Transverse colon (tissue), 4 donors: ENCODE measurements at regions not wholly inside any gene's neighbourhood (a gene's known extent, or its start where the extent isn't known, plus 50 kb on each side); places are given as distances from the start of the nearest gene placed in this dataset.
A peak's percentile ranks its signal among the peaks of the same experiment; 100 is the strongest.

Source experiments
- DNase-seq: peaks from one replicate; pipeline ENCODE4 v3.0.0-alpha.2; 2019
- H3K27ac ChIP-seq, 4 donors: fragments of 200-600 bp; sonication (generic); 2 replicates each; pipeline ENCODE4 v1.5.1; 2016 to 2018; ENCODE audit warnings: inconsistent platforms in 4 of 4
- H3K27me3 ChIP-seq: fragments of 200-600 bp; sonication (generic); 2 replicates; pipeline ENCODE4 v1.5.1; 2017; ENCODE audit warnings: inconsistent platforms
- H3K36me3 ChIP-seq, 4 donors: fragments of 200-600 bp; sonication (generic); 2 replicates each; pipeline ENCODE4 v1.5.1; 2017 to 2019; ENCODE audit warnings: inconsistent platforms in 4 of 4
- H3K4me1 ChIP-seq, 4 donors: fragments of 200-600 bp; sonication (generic); 2 replicates each; pipeline ENCODE4 v1.5.1; 2017 to 2020; ENCODE audit warnings: inconsistent platforms in 4 of 4
- H3K4me3 ChIP-seq, 4 donors: fragments of 200-600 bp; sonication (generic); 1 replicate in 1 of 4; 2 replicates in 3 of 4; pipeline versions ENCODE4 v1.5.1 to v1.6.1; 2017 to 2019; ENCODE audit warnings: inconsistent platforms in 4 of 4
- H3K9me3 ChIP-seq, 2 donors: fragments of 200-600 bp; sonication (generic); 2 replicates each; pipeline ENCODE4 v1.5.1; 2017 to 2019; ENCODE audit warnings: inconsistent platforms in 2 of 2
- EP300 ChIP-seq: sonication (generic); formaldehyde crosslinking; IDR thresholded peaks from one replicate; pipeline ENCODE4 v1.6.1; 2017; ENCODE audit warnings: antibody characterized with exemption, low read depth
- POLR2A ChIP-seq: fragments of 450-650 bp; IDR thresholded peaks from one replicate; pipeline ENCODE4 v1.6.1; 2016; ENCODE audit warnings: antibody characterized with exemption, mild to moderate bottlenecking, moderate library complexity
- POLR2AphosphoS5 ChIP-seq, 3 donors: sonication (generic); formaldehyde crosslinking; IDR thresholded peaks; one replicate each; pipeline ENCODE4 v1.6.1; 2016; ENCODE audit warnings: antibody characterized with exemption in 3 of 3
- WGBS, 2 donors: methylation state at CpG; one replicate each; pipeline ENCODE4 v1.1.5; 2018; ENCODE audit warnings: low coverage in 1 of 2; 5-methylcytosine and 5-hydroxymethylcytosine counted together
- in situ Hi-C, 4 donors: fragments of 200-750 bp; cut with MboI; loops; one replicate each; pipeline versions ENCODE4 v1.15.0 to v1.15.1; 2017; ENCODE audit warnings: low sequenced_read_pairs in 3 of 4, low pct_ligation_motif_present in 1 of 4, low pct_unique_long_range_greater_than_20kb in 1 of 4
- intact Hi-C: fragments of 100-400 bp; cut with DNase I; formaldehyde crosslinking; loops from one replicate; pipeline ENCODE4 v1.15.1; 2023; ENCODE audit warnings: low total_unique reads
- TF ChIP-seq, protein P1 (sequence below), 5 experiments: fragments of 200-600 bp in 3 of 5; fragments of 450-650 bp in 2 of 5; sonication (generic) in 3 of 5; IDR thresholded peaks; 1 replicate in 2 of 5; 2 replicates in 3 of 5; pipeline ENCODE4 v1.5.1; 2016 to 2017; ENCODE audit warnings: antibody characterized with exemption in 5 of 5, inconsistent platforms in 3 of 5, mild to moderate bottlenecking in 2 of 5, moderate library complexity in 1 of 5

DNA sequence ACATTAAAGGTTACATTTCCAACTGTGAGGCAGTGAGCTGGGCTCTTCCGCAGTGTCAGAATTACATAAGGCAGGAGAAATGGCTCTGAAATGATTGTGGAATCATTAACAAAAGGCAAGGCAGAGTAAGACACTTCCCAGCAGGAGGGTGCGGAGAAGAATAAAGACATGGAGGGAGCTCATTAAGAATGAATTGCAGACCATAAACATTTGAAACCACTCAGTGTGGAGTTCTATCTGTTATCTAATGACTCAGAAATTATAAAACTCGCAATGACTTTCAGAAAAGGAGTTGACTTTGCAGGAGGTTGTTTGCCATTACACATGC is 77.0 kb downstream of the SMIM21 start:
- Histone ChIP-seq H3K27ac (peak overlapping the region; percentile 49 to 76 (median 59)), H3K27me3 (no peaks in the 10 kb centered on the region), H3K4me3 (no peak overlapping the region), H3K9me3 (peaks cover 11 to 15% of the 10 kb centered on the region in 2 donors), H3K4me1 (peaks cover 0 to 9% (median 0%) of the 10 kb centered on the region in 4 donors), H3K36me3 (no peaks in the 10 kb centered on the region)
- intact Hi-C loops = no loop called here
- DNase-seq = peak; percentile 29
- in situ Hi-C loops = no loop called here
- WGBS, 2 donors = 55 to 59% methylated on average over 3 of the region's 3 CpGs
- no peak for TF ChIP-seq POLR2AphosphoS5 (IDR thresholded peaks at IDR 0.05)
- TF ChIP-seq, protein P1, sequence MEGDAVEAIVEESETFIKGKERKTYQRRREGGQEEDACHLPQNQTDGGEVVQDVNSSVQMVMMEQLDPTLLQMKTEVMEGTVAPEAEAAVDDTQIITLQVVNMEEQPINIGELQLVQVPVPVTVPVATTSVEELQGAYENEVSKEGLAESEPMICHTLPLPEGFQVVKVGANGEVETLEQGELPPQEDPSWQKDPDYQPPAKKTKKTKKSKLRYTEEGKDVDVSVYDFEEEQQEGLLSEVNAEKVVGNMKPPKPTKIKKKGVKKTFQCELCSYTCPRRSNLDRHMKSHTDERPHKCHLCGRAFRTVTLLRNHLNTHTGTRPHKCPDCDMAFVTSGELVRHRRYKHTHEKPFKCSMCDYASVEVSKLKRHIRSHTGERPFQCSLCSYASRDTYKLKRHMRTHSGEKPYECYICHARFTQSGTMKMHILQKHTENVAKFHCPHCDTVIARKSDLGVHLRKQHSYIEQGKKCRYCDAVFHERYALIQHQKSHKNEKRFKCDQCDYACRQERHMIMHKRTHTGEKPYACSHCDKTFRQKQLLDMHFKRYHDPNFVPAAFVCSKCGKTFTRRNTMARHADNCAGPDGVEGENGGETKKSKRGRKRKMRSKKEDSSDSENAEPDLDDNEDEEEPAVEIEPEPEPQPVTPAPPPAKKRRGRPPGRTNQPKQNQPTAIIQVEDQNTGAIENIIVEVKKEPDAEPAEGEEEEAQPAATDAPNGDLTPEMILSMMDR (IDR thresholded peaks at IDR 0.05) = no peak
- no peak for TF ChIP-seq POLR2A
- TF ChIP-seq EP300 = no peak

DNA sequence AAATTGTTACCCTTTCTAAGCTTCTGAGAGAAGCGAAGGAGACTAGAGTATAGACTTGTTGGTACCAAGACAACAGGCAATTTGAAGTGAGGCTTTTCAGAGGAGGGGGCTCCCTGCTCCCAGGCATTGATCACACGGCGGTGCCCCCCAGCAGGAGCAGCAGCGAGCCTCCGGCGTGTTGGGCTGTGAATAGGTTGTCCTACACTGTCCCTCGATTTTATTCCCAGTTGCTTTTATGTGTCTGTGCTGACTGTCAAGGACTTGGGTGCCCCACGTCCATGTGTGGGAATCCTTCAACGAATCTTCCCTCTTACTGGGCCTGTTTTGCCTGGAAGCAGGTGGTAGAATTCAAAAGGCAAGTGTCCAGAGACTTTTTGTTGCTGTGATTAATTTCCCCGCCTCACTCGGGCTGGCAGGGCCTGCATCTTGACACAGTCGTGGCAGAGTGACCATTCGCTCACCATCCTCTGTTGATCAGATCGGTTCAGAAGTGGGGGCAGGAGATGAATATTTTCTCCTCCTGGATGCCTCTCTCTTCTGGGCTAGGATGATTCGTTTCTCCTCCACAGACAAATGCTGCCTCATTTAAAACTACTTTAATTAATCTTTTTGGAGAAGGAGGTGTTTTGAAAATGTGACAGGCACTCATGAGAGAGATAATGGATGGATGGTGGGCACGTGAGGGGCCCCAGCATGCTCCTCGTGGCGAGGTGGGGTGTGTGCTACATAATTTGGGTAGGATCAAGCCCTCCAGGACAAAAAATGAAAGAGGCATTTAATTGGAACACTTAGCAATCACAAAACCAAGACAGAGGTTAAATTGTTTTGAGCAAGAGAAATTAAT is 77.6 kb downstream of the SMIM21 start:
- peaks cover 0 to 9% (median 0%) of the 10 kb centered on the region in 4 donors for H3K4me1 ChIP-seq
- intact Hi-C loops (no loop called here), in situ Hi-C loops (no loop called here)
- H3K4me3 ChIP-seq = no peak overlapping the region
- 60 to 72% methylated on average over 2 to 18 of the region's 18 CpGs for WGBS, 2 donors
- H3K27ac ChIP-seq = peak overlapping the region; percentile 49 to 63 (median 59)
- DNase-seq = no peak
- H3K9me3 ChIP-seq = peaks cover 11 to 15% of the 10 kb centered on the region in 2 donors
- H3K27me3 ChIP-seq = no peaks in the 10 kb centered on the region
- TF ChIP-seq, protein P1 (IDR thresholded peaks at IDR 0.05) = no peak
- no peak for TF ChIP-seq POLR2AphosphoS5 (IDR thresholded peaks at IDR 0.05)
- TF ChIP-seq POLR2A = no peak
- TF ChIP-seq EP300 = no peak
- H3K36me3 ChIP-seq = no peaks in the 10 kb centered on the region

DNA sequence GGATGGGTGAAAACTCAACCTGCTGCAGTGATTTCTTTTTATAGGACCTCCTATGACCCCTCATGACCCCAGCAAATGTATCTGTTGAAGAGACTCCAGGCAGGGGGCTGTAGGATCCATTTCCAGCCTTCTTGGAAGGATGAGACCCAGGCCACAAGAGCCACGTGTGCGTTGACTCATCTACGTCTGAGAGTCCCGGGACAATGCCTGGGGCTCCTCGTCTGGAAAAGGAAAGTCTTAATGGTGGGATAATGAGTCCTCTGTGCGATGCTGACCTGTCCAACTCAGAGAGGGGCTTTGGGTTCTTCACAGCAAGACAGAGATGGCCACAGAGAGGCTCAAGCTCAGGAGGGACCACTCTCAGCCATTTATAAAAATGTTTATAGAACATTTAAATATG is 80.8 kb downstream of the SMIM21 start:
- WGBS, 2 donors = 72 to 86% methylated on average over 6 of the region's 6 CpGs
- DNase-seq = no peak
- Histone ChIP-seq H3K9me3 (no peaks in the 10 kb centered on the region), H3K4me3 (no peak overlapping the region), H3K4me1 (peaks cover 0 to 9% (median 0%) of the 10 kb centered on the region in 4 donors), H3K27ac (no peak overlapping the region), H3K36me3 (no peaks in the 10 kb centered on the region), H3K27me3 (no peaks in the 10 kb centered on the region)
- intact Hi-C loops (no loop called here), in situ Hi-C loops (no loop called here)
- TF ChIP-seq POLR2A = no peak
- no peak for TF ChIP-seq POLR2AphosphoS5 (IDR thresholded peaks at IDR 0.05)
- no peak for TF ChIP-seq EP300
- TF ChIP-seq, protein P1 (IDR thresholded peaks at IDR 0.05) = no peak

DNA sequence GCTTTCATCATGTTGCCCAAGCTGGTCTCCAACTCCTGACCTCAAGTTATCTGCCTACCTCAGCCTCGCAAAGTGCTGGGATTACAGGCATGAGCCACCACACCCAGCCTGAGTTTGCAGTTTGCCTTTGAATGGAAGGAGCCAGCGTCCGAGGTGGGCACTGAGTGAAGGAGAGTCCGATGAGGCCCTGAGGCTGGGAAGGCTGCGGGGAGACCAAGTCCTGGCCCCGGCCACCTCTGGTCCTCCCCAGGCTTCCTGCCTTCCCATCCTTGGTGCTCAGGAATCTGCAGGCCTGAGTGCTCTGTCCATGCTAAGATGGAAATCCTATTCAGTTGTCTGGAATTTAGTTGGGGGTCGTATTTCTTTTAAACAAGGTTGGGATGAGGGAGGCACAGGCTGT is 82.9 kb downstream of the SMIM21 start:
- WGBS, 2 donors = 67 to 72% methylated on average over 1 to 7 of the region's 7 CpGs
- no peak for DNase-seq
- Histone ChIP-seq H3K9me3 (no peaks in the 10 kb centered on the region), H3K27me3 (no peaks in the 10 kb centered on the region), H3K27ac (no peak overlapping the region), H3K4me3 (no peak overlapping the region), H3K4me1 (no peaks in the 10 kb centered on the region), H3K36me3 (no peaks in the 10 kb centered on the region)
- TF ChIP-seq, protein P1 (IDR thresholded peaks at IDR 0.05) = no peak
- no peak for TF ChIP-seq EP300
- TF ChIP-seq POLR2AphosphoS5 (IDR thresholded peaks at IDR 0.05) = no peak
- TF ChIP-seq POLR2A = no peak
- intact Hi-C loops = no loop called here
- in situ Hi-C loops = no loop called here
